ENCODE measurements at regions not wholly inside any gene's neighbourhood (a gene's known extent, or its start where the extent isn't known, plus 50 kb on each side); places are given as distances from the start of the nearest gene placed in this dataset.
A peak's percentile ranks its signal among the peaks of the same experiment; 100 is the strongest.

DNA sequence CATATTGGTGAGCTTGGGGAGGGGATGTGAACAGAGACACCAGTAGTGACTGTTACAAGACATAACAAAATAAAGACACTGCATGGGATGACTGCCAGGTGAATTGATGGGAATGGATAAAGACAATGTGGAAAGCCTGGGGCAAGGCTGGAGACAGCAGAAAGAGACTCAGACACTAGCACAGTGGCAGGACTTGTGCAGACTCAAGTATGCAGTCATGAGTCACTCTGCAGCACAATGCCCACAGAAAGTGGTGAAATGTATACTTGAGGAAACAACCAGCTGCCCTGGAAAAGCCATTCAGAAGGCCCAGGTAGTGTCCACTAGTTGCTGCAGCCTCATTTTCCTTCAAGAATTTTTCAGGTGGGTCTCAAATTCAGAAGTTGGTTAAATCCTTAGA, 452.3 kb downstream of the MID1IP1 start:
- Histone ChIP-seq H3K4me3 (no peak overlapping the region), H3K4me2 (ENCODE audit: unreplicated experiment) (no peak overlapping the region), H3K4me1 (ENCODE audit: insufficient read depth) (no peaks in the 10 kb centered on the region), H3K9ac (no peak overlapping the region), H2AFZ (no peak overlapping the region), H3K36me3 (ENCODE audit: low read depth) (no peaks in the 10 kb centered on the region), H3K9me2 (ENCODE audit: insufficient read depth) (no peaks in the 10 kb centered on the region), H3F3A (ENCODE audit: insufficient read depth) (no peaks in the 10 kb centered on the region), H3K27me3 (replicated peaks; ENCODE audit: insufficient read depth) (no peaks in the 10 kb centered on the region), H3K79me2 (ENCODE audit: insufficient read depth) (no peaks in the 10 kb centered on the region), H3K27ac (no peak overlapping the region), H4K20me1 (ENCODE audit: insufficient read depth) (no peaks in the 10 kb centered on the region), H3K9me3 (ENCODE audit: low read depth) (no peaks in the 10 kb centered on the region)
- DNase-seq: peak; percentile 52
- in situ Hi-C loops (cut with MboI): loop anchor here (25.0 kb wide), 1 partner anchor 109 kb away; no protein-coding TSS in a partner anchor
- TF ChIP-seq EZH2phosphoT487 (IDR thresholded peaks at IDR 0.05; ENCODE audit: insufficient read depth, low read depth) (no peak), EZH2 (IDR thresholded peaks at IDR 0.05; ENCODE audit: insufficient read depth, poor library complexity, severe bottlenecking) (no peak)

DNA sequence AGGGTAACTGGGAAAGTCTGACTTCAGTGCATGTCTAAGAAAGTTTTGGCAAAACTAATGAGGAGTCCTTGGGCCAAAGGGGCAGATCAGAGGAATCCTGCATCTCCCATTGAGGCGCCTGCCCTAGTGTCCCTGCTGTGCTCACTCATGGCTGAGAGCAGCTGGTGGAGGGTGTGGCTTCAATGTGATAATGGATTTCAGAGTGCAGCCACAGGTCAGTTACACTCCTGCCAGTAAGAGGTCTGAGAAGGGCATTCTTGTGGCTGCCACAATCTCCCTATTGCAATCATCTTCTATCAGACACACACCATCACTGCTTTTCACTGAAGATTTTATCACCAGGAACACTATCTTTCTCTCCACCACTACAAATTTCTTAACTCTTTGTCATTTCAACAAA, 457.1 kb downstream of the MID1IP1 start:
- Histone ChIP-seq H3F3A (ENCODE audit: insufficient read depth) (peaks cover 9% of the 10 kb centered on the region; the same call in 1 of the 2 replicates), H3K36me3 (ENCODE audit: low read depth) (no peaks in the 10 kb centered on the region), H3K79me2 (ENCODE audit: insufficient read depth) (no peaks in the 10 kb centered on the region), H4K20me1 (ENCODE audit: insufficient read depth) (no peaks in the 10 kb centered on the region), H3K4me1 (ENCODE audit: insufficient read depth) (peaks cover 12% of the 10 kb centered on the region), H3K4me3 (no peak overlapping the region), H3K9me3 (ENCODE audit: low read depth) (no peaks in the 10 kb centered on the region), H3K9ac (no peak overlapping the region), H3K9me2 (ENCODE audit: insufficient read depth) (no peaks in the 10 kb centered on the region), H2AFZ (no peak overlapping the region), H3K4me2 (ENCODE audit: unreplicated experiment) (no peak overlapping the region), H3K27ac (no peak overlapping the region), H3K27me3 (replicated peaks; ENCODE audit: insufficient read depth) (no peaks in the 10 kb centered on the region)
- in situ Hi-C loops (cut with MboI): loop anchor here (25.0 kb wide), 1 partner anchor 104 kb away; no protein-coding TSS in a partner anchor
- peak; percentile 10 for DNase-seq
- TF ChIP-seq EZH2 (IDR thresholded peaks at IDR 0.05; ENCODE audit: insufficient read depth, poor library complexity, severe bottlenecking) (no peak), EZH2phosphoT487 (IDR thresholded peaks at IDR 0.05; ENCODE audit: insufficient read depth, low read depth) (no peak)
- WGBS, 2 experiments (ENCODE audit: low coverage in 1 of 2, low lambda C conversion rate in 2 of 2, missing lambda C conversion rate in 2 of 2): 20 to 67% methylated on average over 1 of the region's 1 CpG

DNA sequence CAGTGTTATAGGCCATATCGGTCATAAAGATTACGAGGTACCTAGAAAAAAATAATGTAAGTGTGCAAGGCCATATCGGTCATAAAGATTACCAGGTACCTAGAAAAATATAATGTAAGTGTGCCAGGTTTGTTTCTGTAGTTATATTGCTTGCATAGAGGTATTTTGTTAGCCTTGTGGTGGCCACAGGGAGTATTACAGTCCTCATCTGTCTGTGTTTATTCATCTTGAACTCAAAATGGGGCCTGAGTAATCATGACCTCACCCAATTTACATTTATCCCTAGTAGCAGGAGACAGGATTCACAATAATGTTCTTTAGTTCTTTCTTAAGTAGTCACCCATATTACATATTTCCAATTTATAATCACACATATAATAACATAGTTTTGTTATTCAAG, 459.7 kb downstream of the MID1IP1 start:
- Histone ChIP-seq H3F3A (ENCODE audit: insufficient read depth) (peaks cover 9% of the 10 kb centered on the region; the same call in 1 of the 2 replicates), H2AFZ (no peak overlapping the region), H4K20me1 (ENCODE audit: insufficient read depth) (no peaks in the 10 kb centered on the region), H3K4me2 (ENCODE audit: unreplicated experiment) (no peak overlapping the region), H3K4me1 (ENCODE audit: insufficient read depth) (peaks cover 12% of the 10 kb centered on the region), H3K9me2 (ENCODE audit: insufficient read depth) (no peaks in the 10 kb centered on the region), H3K4me3 (no peak overlapping the region; the same call in 1 of the 2 replicates), H3K27ac (no peak overlapping the region), H3K36me3 (ENCODE audit: low read depth) (no peaks in the 10 kb centered on the region), H3K9me3 (ENCODE audit: low read depth) (no peaks in the 10 kb centered on the region), H3K9ac (no peak overlapping the region), H3K79me2 (ENCODE audit: insufficient read depth) (no peaks in the 10 kb centered on the region), H3K27me3 (replicated peaks; ENCODE audit: insufficient read depth) (no peaks in the 10 kb centered on the region)
- in situ Hi-C loops (cut with MboI): loop anchor here (25.0 kb wide), 1 partner anchor 101 kb away; no protein-coding TSS in a partner anchor
- no peak for TF ChIP-seq EZH2phosphoT487 (IDR thresholded peaks at IDR 0.05; ENCODE audit: insufficient read depth, low read depth)
- TF ChIP-seq EZH2 (IDR thresholded peaks at IDR 0.05; ENCODE audit: insufficient read depth, poor library complexity, severe bottlenecking): no peak
- peak; percentile 60 for DNase-seq
- 53 to 57% methylated on average over 3 of the region's 3 CpGs for WGBS, 2 experiments (ENCODE audit: low coverage in 1 of 2, low lambda C conversion rate in 2 of 2, missing lambda C conversion rate in 2 of 2)

DNA sequence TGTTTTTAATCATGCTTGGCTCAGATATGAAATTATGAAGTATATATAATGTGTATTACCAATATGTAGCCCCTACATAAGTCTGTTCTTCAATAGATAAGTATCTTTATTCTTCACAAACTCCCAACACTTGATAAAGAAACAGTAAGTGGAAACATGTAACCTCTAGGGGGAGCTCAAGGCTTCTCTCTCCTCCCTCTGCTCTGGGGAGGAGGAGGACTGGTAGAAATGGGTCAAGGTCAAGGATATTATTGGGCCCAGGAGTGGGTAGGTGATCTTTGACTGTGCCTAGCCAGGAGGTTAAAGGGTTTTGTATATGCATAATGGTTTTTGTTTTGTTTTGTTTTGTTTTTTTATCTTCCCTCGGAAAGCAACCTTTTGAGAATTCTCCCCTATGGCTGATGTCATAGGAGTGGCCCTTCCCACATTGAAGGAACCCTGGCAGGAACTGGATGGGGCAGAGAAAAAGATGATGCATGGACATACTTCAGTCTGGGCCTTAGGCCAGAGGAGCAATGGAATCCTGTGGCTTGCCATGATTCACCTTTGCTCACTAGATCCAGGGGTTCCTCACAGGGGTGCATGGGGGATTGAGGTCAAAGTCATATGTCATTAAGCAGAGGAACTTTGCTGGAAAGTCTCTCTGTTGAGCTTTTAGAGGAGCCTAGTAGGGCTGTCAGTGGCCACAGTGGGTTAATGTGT, 460.3 kb downstream of the MID1IP1 start:
- no peaks in the 10 kb centered on the region for H3K27me3 ChIP-seq (replicated peaks; ENCODE audit: insufficient read depth)
- H2AFZ ChIP-seq: no peak overlapping the region
- H3K79me2 ChIP-seq (ENCODE audit: insufficient read depth): no peaks in the 10 kb centered on the region
- no peak overlapping the region for H3K9ac ChIP-seq
- H3F3A ChIP-seq (ENCODE audit: insufficient read depth): peaks cover 9% of the 10 kb centered on the region; the same call in 1 of the 2 replicates
- peak overlapping the region; percentile 29 for H3K27ac ChIP-seq
- DNase-seq: peak; percentile 85
- in situ Hi-C loops (cut with MboI): loop anchor here (25.0 kb wide), 1 partner anchor 101 kb away; no protein-coding TSS in a partner anchor
- H3K9me2 ChIP-seq (ENCODE audit: insufficient read depth): no peaks in the 10 kb centered on the region
- H3K9me3 ChIP-seq (ENCODE audit: low read depth): no peaks in the 10 kb centered on the region
- WGBS, 2 experiments (ENCODE audit: low coverage in 1 of 2, low lambda C conversion rate in 2 of 2, missing lambda C conversion rate in 2 of 2): 0 to 10% methylated on average over 1 of the region's 1 CpG
- no peak overlapping the region for H3K4me2 ChIP-seq (ENCODE audit: unreplicated experiment)
- peaks cover 12% of the 10 kb centered on the region for H3K4me1 ChIP-seq (ENCODE audit: insufficient read depth)
- H4K20me1 ChIP-seq (ENCODE audit: insufficient read depth): no peaks in the 10 kb centered on the region
- TF ChIP-seq EZH2phosphoT487 (IDR thresholded peaks at IDR 0.05; ENCODE audit: insufficient read depth, low read depth) (no peak), EZH2 (IDR thresholded peaks at IDR 0.05; ENCODE audit: insufficient read depth, poor library complexity, severe bottlenecking) (no peak)
- no peak overlapping the region; the same call in 1 of the 2 replicates for H3K4me3 ChIP-seq
- H3K36me3 ChIP-seq (ENCODE audit: low read depth): no peaks in the 10 kb centered on the region
